WTC11 (cell line): ENCODE measurements at regions not wholly inside any gene's neighbourhood (a gene's known extent, or its start where the extent isn't known, plus 50 kb on each side); places are given as distances from the start of the nearest gene placed in this dataset.

Experiments used
- ATAC-seq: fragments of 200-7000 bp; cut with Tn5 transposase; 2 replicates; pipeline ENCODE4 v1.10.0; 2021; ENCODE audit warnings: mild to moderate bottlenecking, moderate library complexity
- CTCF ChIA-PET: fragments of 300-600 bp; sonication (Branson Sonifier 250); formaldehyde crosslinking; loops from one replicate; lab custom pipeline; 2021; ENCODE audit warnings: antibody characterized with exemption; lab: Charles Lee
- POLR2A ChIA-PET: fragments of 350-600 bp; sonication (Branson Sonifier 250); formaldehyde crosslinking; loops from one replicate; lab custom pipeline; 2021; ENCODE audit warnings: antibody characterized with exemption; lab: Charles Lee
- DNase-seq: peaks from one replicate; pipeline ENCODE4 v3.0.0; 2021; ENCODE audit warnings: low spot score
- H3K27ac Mint-ChIP-seq: 2 replicates; pipeline ENCODE4 v1.8.0; 2021; ENCODE audit warnings: mixed read lengths
- H3K27me3 Mint-ChIP-seq: 2 replicates; pipeline ENCODE4 v1.8.0; 2021; ENCODE audit warnings: low read depth, mild to moderate bottlenecking, moderate library complexity, mixed read lengths
- H3K36me3 Mint-ChIP-seq: 2 replicates; pipeline ENCODE4 v1.8.0; 2021; ENCODE audit warnings: mixed read lengths
- H3K4me1 Mint-ChIP-seq: 2 replicates; pipeline ENCODE4 v1.8.0; 2022; ENCODE audit warnings: mixed read lengths
- H3K4me3 Mint-ChIP-seq: 2 replicates; pipeline ENCODE4 v1.8.0; 2021; ENCODE audit warnings: mild to moderate bottlenecking, moderate library complexity, mixed read lengths
- H3K9me3 Mint-ChIP-seq: 2 replicates; pipeline ENCODE4 v1.8.0; 2021; ENCODE audit warnings: mixed read lengths
- ATF2 ChIP-seq: sonication (generic); formaldehyde crosslinking; IDR thresholded peaks from 2 replicates; pipeline ENCODE4 v1.8.1; 2022; ENCODE audit warnings: low read depth, missing genetic modification reagents, borderline replicate concordance
- CBFB ChIP-seq: sonication (generic); formaldehyde crosslinking; IDR thresholded peaks from 2 replicates; pipeline ENCODE4 v1.8.1; 2022; ENCODE audit warnings: mild to moderate bottlenecking, low read depth, missing genetic modification reagents
- CDX4 ChIP-seq: fragments of 250-450 bp; sonication (Bioruptor Pico); IDR thresholded peaks from 2 replicates; pipeline ENCODE4 v1.9.0; 2021; ENCODE audit warnings: moderate library complexity, mild to moderate bottlenecking, inconsistent platforms, borderline replicate concordance
- CREM ChIP-seq: sonication (generic); formaldehyde crosslinking; IDR thresholded peaks from 2 replicates; pipeline ENCODE4 v1.8.1; 2022; ENCODE audit warnings: mild to moderate bottlenecking, missing genetic modification reagents, moderate library complexity
- EMX1 ChIP-seq: fragments of 250-450 bp; sonication (Bioruptor Pico); IDR thresholded peaks from 2 replicates; pipeline ENCODE4 v1.8.0; 2021; ENCODE audit warnings: mild to moderate bottlenecking
- ERG ChIP-seq: fragments of 250-450 bp; sonication (Bioruptor Pico); IDR thresholded peaks from 2 replicates; pipeline ENCODE4 v1.8.0; 2021; ENCODE audit warnings: mild to moderate bottlenecking
- ETV6 ChIP-seq: sonication (generic); formaldehyde crosslinking; IDR thresholded peaks from 2 replicates; pipeline ENCODE4 v1.8.1; 2022; ENCODE audit warnings: mild to moderate bottlenecking, missing genetic modification reagents
- HMGXB4 ChIP-seq: sonication (generic); formaldehyde crosslinking; IDR thresholded peaks from 2 replicates; pipeline ENCODE4 v1.8.1; 2023; ENCODE audit warnings: mild to moderate bottlenecking, moderate library complexity, missing genetic modification reagents
- NR2C2 ChIP-seq: sonication (generic); formaldehyde crosslinking; IDR thresholded peaks from 2 replicates; pipeline ENCODE4 v1.8.0; 2022; ENCODE audit warnings: mild to moderate bottlenecking, missing genetic modification reagents
- PRDM15 ChIP-seq: sonication (generic); formaldehyde crosslinking; IDR thresholded peaks from 2 replicates; pipeline ENCODE4 v1.8.0; 2022; ENCODE audit warnings: missing genetic modification reagents
- RORB ChIP-seq: fragments of 250-450 bp; sonication (Bioruptor Pico); IDR thresholded peaks from 2 replicates; pipeline ENCODE4 v1.9.0; 2021; ENCODE audit warnings: mild to moderate bottlenecking
- SMAD3 ChIP-seq: sonication (generic); formaldehyde crosslinking; IDR thresholded peaks from 2 replicates; pipeline ENCODE4 v1.8.0; 2022; ENCODE audit warnings: missing genetic modification reagents, mild to moderate bottlenecking, borderline replicate concordance
- SOX15 ChIP-seq: fragments of 250-450 bp; sonication (Bioruptor Pico); IDR thresholded peaks from 2 replicates; pipeline ENCODE4 v1.9.0; 2021; ENCODE audit warnings: mild to moderate bottlenecking
- ZMAT4 ChIP-seq: fragments of 250-450 bp; sonication (Bioruptor Pico); IDR thresholded peaks from 2 replicates; pipeline ENCODE4 v1.9.0; 2021; ENCODE audit warnings: mild to moderate bottlenecking
- ZNF263 ChIP-seq: sonication (generic); formaldehyde crosslinking; IDR thresholded peaks from 2 replicates; pipeline ENCODE4 v1.8.1; 2022; ENCODE audit warnings: low read depth, mild to moderate bottlenecking, moderate library complexity, missing genetic modification reagents

- Mint-ChIP-seq H3K4me3 (peak overlapping the region; percentile 16; the same call in 1 of the 2 replicates), H3K27ac (no peak overlapping the region), H3K9me3 (no peaks in the 10 kb centered on the region), H3K27me3 (peaks cover 59% of the 10 kb centered on the region), H3K4me1 (peaks cover 32% of the 10 kb centered on the region), H3K36me3 (no peaks in the 10 kb centered on the region)
- ChIA-PET POLR2A (interaction anchor here (0.9 kb wide), 1 partner anchor 12 kb away, joined by 3 read pairs; no protein-coding TSS in a partner anchor), CTCF (interaction anchor here (0.6 to 2.9 kb wide), 7 partner anchors 28 to 296 kb away, joined by 3 to 11 read pairs (median 3); no protein-coding TSS in a partner anchor)
- 0 out of 2 replicates have a peak, but pooled peaks have one; percentile 30 for TF ChIP-seq PRDM15 (CRISPR knock-in tag)
- TF ChIP-seq CREM = no peak
- DNase-seq (no peak), ATAC-seq (no peak)
Observed at GRCh38 chr16:85463672-85464382, 149.3 kb upstream of the GSE1 start.

- ChIA-PET CTCF (interaction anchor here (0.6 to 2.9 kb wide), 10 partner anchors 27 to 350 kb away, joined by 3 to 11 read pairs (median 3); no protein-coding TSS in a partner anchor), POLR2A (no interaction called here)
- Mint-ChIP-seq H3K4me3 (no peak overlapping the region), H3K36me3 (no peaks in the 10 kb centered on the region), H3K27ac (no peak overlapping the region), H3K4me1 (peaks cover 31% of the 10 kb centered on the region), H3K9me3 (no peaks in the 10 kb centered on the region), H3K27me3 (peaks cover 51% of the 10 kb centered on the region)
- ATAC-seq = no peak
- TF ChIP-seq ETV6 (CRISPR knock-in tag) (no peak), SMAD3 (CRISPR knock-in tag) (no peak), ZNF263 (CRISPR knock-in tag) (no peak), ZMAT4 (CRISPR knock-in tag) (no peak), NR2C2 (CRISPR knock-in tag) (no peak), CDX4 (CRISPR knock-in tag) (no peak), EMX1 (CRISPR knock-in tag) (no peak), ERG (CRISPR knock-in tag) (no peak), RORB (CRISPR knock-in tag) (no peak), CBFB (no peak), SOX15 (CRISPR knock-in tag) (no peak), HMGXB4 (CRISPR knock-in tag) (no peak), ATF2 (CRISPR knock-in tag) (no peak)
- no peak for DNase-seq
Observed at GRCh38 chr16:85464383-85465305, 148.5 kb upstream of the GSE1 start.
